Heart right ventricle (tissue), 16 donors: ENCODE measurements at regions not wholly inside any gene's neighbourhood (a gene's known extent, or its start where the extent isn't known, plus 50 kb on each side); places are given as distances from the start of the nearest gene placed in this dataset.

Source experiments
- ATAC-seq, 8 donors: fragments of 200-7000 bp; cut with Tn5 transposase; one replicate each; pipeline ENCODE4 v1.9.1; 2020; ENCODE audit warnings: mild to moderate bottlenecking in 8 of 8, moderate library complexity in 8 of 8, moderate number of reproducible peaks in 1 of 8
- DNase-seq, 2 donors: peaks; one replicate each; pipeline ENCODE4 v3.0.0-alpha.2; 2020
- H3K27ac ChIP-seq, 10 donors: fragments of 200-600 bp; sonication (generic) in 2 of 10; one replicate each; pipeline versions ENCODE4 v1.5.0 to v1.8.0; 2020 to 2022; ENCODE audit warnings: mild to moderate bottlenecking in 3 of 10
- H3K27me3 ChIP-seq, 7 donors: fragments of 200-600 bp; one replicate each; pipeline ENCODE4 v1.8.0; 2021 to 2022; ENCODE audit warnings: mild to moderate bottlenecking in 2 of 7
- H3K36me3 ChIP-seq, 9 donors: fragments of 200-600 bp; sonication (generic) in 1 of 9; one replicate each; pipeline versions ENCODE4 v1.5.0 to v1.8.0; 2020 to 2022; ENCODE audit warnings: mild to moderate bottlenecking in 2 of 9
- H3K4me1 ChIP-seq, 9 donors: fragments of 200-600 bp; sonication (generic) in 1 of 9; one replicate each; pipeline versions ENCODE4 v1.5.0 to v1.8.0; 2020 to 2022; ENCODE audit warnings: mild to moderate bottlenecking in 4 of 9
- H3K4me3 ChIP-seq, 10 donors: fragments of 200-600 bp; sonication (generic) in 2 of 10; one replicate each; pipeline versions ENCODE4 v1.5.0 to v1.8.0; 2020 to 2022; ENCODE audit warnings: mild to moderate bottlenecking in 7 of 10, moderate library complexity in 2 of 10
- H3K9me3 ChIP-seq, 11 donors: fragments of 200-600 bp in 10 of 11; sonication (generic) in 2 of 11; one replicate each; pipeline versions ENCODE4 v1.5.0 to v1.8.0; 2013 to 2022; ENCODE audit warnings: mild to moderate bottlenecking in 2 of 11, control low read depth in 1 of 11, moderate library complexity in 1 of 11
- WGBS, 2 donors: extraction: QIAGEN DNeasy Blood & Tissue Kit; methylation state at CpG; one replicate each; pipeline ENCODE4 v1.1.7; 2013; ENCODE audit warnings: inconsistent platforms in 1 of 2; 5-methylcytosine and 5-hydroxymethylcytosine counted together
- intact Hi-C, 10 donors: fragments of 100-400 bp; cut with DNase I; formaldehyde crosslinking; loops; one replicate each; pipeline versions ENCODE4 v1.11.1 to v1.14.2; 2022
- TF ChIP-seq, protein P1 (sequence below), 9 donors: fragments of 200-600 bp; sonication (generic) in 2 of 9; IDR thresholded peaks; one replicate each; pipeline versions ENCODE4 v1.5.0 to v1.8.0; 2021 to 2022; ENCODE audit warnings: antibody characterized with exemption in 9 of 9, mild to moderate bottlenecking in 5 of 9, moderate library complexity in 1 of 9
- donor health status: Arrhythmogenic right ventricular cardiomyopathy.
- donor health status: ischemic (EF 13 %, LVEDD 7.1; RV severe dilation, severe dysfunction).
- donor health status: healthy with polysubstance abuse.
- donor health status: DM: no; HTN: yes; CAD: no.
- donor health status: DM: no; HTN: no; CAD: no.
- donor health status: ischemic (EF 25% LVEDD 6.9; RV normal size, moderate dysfunction).
- donor health status: ischemic (EF 25% LVEDD 5.7; RV mildly dilated, moderate dysfunction).
- donor health status: healthy.
- donor health status: DM: yes; HTN: yes; CAD: no.
- donor health status: Ischemic cardiomyopathy.
- donor health status: ischemic (EF 35%, LVEDD 5.7; RV mildly dilated, moderate dysfunction).
- donor health status: nonischemic (EF 11% LVEDD 7.7; RV severe dilation, severe dysfunction).
- donor health status: DM: yes; HTN: yes; CAD: no.
- donor health status: PGD.
- donor health status: ischemic (EF 29% LVEDD 5.4; RV normal size, mild dysfunction).
- donor health status: nonischemic (EF 23%, LVEDD 6.1; RV moderate dilation, normal function).

DNA sequence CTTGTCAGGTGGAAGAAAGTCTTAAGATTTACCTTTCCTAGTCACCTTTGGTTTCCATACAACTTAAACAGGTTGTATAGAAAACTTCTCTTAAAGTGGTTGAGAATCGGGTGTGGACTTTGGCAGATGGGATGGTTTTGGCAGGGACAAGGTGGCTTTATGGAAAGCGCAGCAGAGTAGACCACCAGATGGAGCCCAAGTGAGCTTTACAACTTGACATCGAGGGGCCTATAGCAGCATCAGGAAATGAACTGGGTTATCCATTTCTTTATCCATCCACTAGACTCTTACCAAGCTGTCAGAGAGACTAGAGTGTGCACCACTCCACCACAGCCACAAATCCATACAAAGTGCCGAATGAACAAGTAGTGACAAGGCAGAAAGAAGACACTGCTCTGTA lies 85.3 kb upstream of the MBNL1 start:
- TF ChIP-seq, protein P1, sequence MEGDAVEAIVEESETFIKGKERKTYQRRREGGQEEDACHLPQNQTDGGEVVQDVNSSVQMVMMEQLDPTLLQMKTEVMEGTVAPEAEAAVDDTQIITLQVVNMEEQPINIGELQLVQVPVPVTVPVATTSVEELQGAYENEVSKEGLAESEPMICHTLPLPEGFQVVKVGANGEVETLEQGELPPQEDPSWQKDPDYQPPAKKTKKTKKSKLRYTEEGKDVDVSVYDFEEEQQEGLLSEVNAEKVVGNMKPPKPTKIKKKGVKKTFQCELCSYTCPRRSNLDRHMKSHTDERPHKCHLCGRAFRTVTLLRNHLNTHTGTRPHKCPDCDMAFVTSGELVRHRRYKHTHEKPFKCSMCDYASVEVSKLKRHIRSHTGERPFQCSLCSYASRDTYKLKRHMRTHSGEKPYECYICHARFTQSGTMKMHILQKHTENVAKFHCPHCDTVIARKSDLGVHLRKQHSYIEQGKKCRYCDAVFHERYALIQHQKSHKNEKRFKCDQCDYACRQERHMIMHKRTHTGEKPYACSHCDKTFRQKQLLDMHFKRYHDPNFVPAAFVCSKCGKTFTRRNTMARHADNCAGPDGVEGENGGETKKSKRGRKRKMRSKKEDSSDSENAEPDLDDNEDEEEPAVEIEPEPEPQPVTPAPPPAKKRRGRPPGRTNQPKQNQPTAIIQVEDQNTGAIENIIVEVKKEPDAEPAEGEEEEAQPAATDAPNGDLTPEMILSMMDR (IDR thresholded peaks at IDR 0.05), result peak; percentile 20 to 77 (median 68)
- H3K36me3 ChIP-seq, result no peaks in the 10 kb centered on the region
- peak in 1 of 2 donors; percentile 54 for DNase-seq
- no peaks in the 10 kb centered on the region for H3K27me3 ChIP-seq
- intact Hi-C loops, result loop anchor here in 9 of 10 donors (2.0 to 10.0 kb wide), 5 partner anchors 259 to 391 kb away; no protein-coding TSS in a partner anchor
- H3K4me3 ChIP-seq, result no peak overlapping the region
- WGBS, 2 donors, result 46 to 51% methylated on average over 4 of the region's 4 CpGs
- H3K27ac ChIP-seq, result no peak overlapping the region
- H3K4me1 ChIP-seq, result peaks cover 0 to 6% (median 0%) of the 10 kb centered on the region in 9 donors
- no peaks in the 10 kb centered on the region for H3K9me3 ChIP-seq
- ATAC-seq, result peak in 6 of 8 donors; percentile 29 to 79 (median 75)

- TF ChIP-seq, protein P1 (IDR thresholded peaks at IDR 0.05), result no peak
- WGBS, 2 donors, result 97 to 98% methylated on average over 5 of the region's 5 CpGs
- no peak for DNase-seq
These were observed 83.6 kb upstream of the MBNL1 start for GRCh38 chr3:152184971-152185686.

DNA sequence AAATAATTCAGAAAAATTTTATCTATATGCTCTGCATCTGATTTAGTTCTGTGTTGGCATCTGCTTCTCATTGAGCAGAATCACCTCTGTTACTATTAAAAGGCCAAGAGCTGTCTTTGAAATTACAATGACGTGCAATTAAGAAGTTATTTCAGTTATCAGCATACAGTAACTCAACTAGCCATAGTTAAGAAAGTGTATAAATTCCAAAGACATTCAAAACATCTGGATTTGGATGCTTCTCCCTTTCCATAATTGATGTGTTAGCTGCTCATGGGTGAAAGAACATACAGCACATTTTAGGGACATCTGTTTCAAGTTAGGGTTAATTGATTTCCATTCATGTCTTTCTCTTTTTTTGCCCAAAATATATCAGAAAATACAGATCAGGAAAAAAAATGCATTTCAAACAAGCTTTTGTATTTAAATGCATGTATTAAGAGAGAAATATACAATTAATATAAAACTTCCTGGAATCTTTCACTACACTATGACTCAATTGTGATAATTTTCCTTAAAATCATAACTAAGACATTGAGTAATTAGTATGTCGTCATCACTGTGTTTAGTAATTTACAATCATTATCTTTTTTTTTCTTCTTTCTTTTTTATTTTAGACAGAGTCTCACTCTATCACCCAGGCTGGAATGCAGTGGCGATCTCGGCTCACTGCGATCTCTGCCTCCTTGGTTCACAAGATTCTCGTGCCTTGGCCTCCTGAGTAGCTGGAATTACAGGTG lies 82.7 kb upstream of the MBNL1 start:
- intact Hi-C loops, result loop anchor here in 2 of 10 donors (10.0 kb wide), 2 partner anchors 259 to 389 kb away; no protein-coding TSS in a partner anchor
- DNase-seq (no peak), ATAC-seq (no peak)
- H3K27ac ChIP-seq, result no peak overlapping the region
- no peak overlapping the region for H3K4me3 ChIP-seq
- 82 to 83% methylated on average over 6 of the region's 6 CpGs for WGBS, 2 donors
- H3K9me3 ChIP-seq, result peaks cover 0 to 8% (median 0%) of the 10 kb centered on the region in 11 donors
- H3K27me3 ChIP-seq, result no peaks in the 10 kb centered on the region
- no peaks in the 10 kb centered on the region for H3K36me3 ChIP-seq
- peaks cover 0 to 6% (median 0%) of the 10 kb centered on the region in 9 donors for H3K4me1 ChIP-seq
- TF ChIP-seq, protein P1 (IDR thresholded peaks at IDR 0.05), result no peak

More at GRCh38 chr3:152184971-152185686, 83.6 kb upstream of the MBNL1 start:
- H3K36me3 ChIP-seq, result no peaks in the 10 kb centered on the region
- H3K27me3 ChIP-seq, result no peaks in the 10 kb centered on the region
- H3K27ac ChIP-seq, result no peak overlapping the region
- H3K4me1 ChIP-seq, result peaks cover 0 to 6% (median 0%) of the 10 kb centered on the region in 9 donors
- no peak overlapping the region for H3K4me3 ChIP-seq
- no peak for ATAC-seq
- intact Hi-C loops, result loop anchor here in 6 of 10 donors (5.0 to 10.0 kb wide), 4 partner anchors 257 to 390 kb away; no protein-coding TSS in a partner anchor
- H3K9me3 ChIP-seq, result peaks cover 0 to 8% (median 0%) of the 10 kb centered on the region in 11 donors

GRCh38 chr3:152190636-152191183 lies 78.0 kb upstream of the MBNL1 start:
- Histone ChIP-seq H3K27ac (no peak overlapping the region), H3K27me3 (no peaks in the 10 kb centered on the region), H3K9me3 (peaks cover 0 to 8% (median 0%) of the 10 kb centered on the region in 11 donors), H3K36me3 (no peaks in the 10 kb centered on the region), H3K4me1 (peaks cover 0 to 39% (median 0%) of the 10 kb centered on the region in 9 donors), H3K4me3 (no peak overlapping the region)
- ATAC-seq (no peak), DNase-seq (no peak)
- 82 to 88% methylated on average over 2 of the region's 2 CpGs for WGBS, 2 donors
- TF ChIP-seq, protein P1 (IDR thresholded peaks at IDR 0.05), result no peak
- intact Hi-C loops, result loop anchor here in 1 of 10 donors (10.0 kb wide), 1 partner anchor 74 kb away; the partner anchor contains the start of gene MBNL1
